T-helper 1 cell treated with Interleukin-12 subunit alpha and Interleukin-12 subunit beta and Interleukin-4 antibody, amounts not matched to agents 30 μg/mL and 1 μg/mL, for 36 hours (primary cell): ENCODE measurements at regions not wholly inside any gene's neighbourhood (a gene's known extent, or its start where the extent isn't known, plus 50 kb on each side); places are given as distances from the start of the nearest gene placed in this dataset.

ENCODE experiments used
- H3K27ac Mint-ChIP-seq: one replicate; pipeline ENCODE4 v1.8.0; 2021; ENCODE audit warnings: mild to moderate bottlenecking, mixed read lengths
- H3K27me3 Mint-ChIP-seq: one replicate; pipeline ENCODE4 v1.8.0; 2021; ENCODE audit warnings: low read depth, mixed read lengths
- H3K36me3 Mint-ChIP-seq: one replicate; pipeline ENCODE4 v1.8.0; 2021; ENCODE audit warnings: low read depth, mixed read lengths
- H3K4me1 Mint-ChIP-seq: one replicate; pipeline ENCODE4 v1.8.0; 2021; ENCODE audit warnings: low read depth, mixed read lengths
- H3K4me3 Mint-ChIP-seq: one replicate; pipeline ENCODE4 v1.8.0; 2021; ENCODE audit warnings: mild to moderate bottlenecking, moderate library complexity, mixed read lengths
- H3K9me3 Mint-ChIP-seq: one replicate; pipeline ENCODE4 v1.8.0; 2021; ENCODE audit warnings: mixed read lengths

- no peaks in the 10 kb centered on the region for H3K36me3 Mint-ChIP-seq
- H3K27me3 Mint-ChIP-seq: no peaks in the 10 kb centered on the region
- H3K9me3 Mint-ChIP-seq: peaks cover 4% of the 10 kb centered on the region
- H3K4me1 Mint-ChIP-seq: peaks cover 10% of the 10 kb centered on the region
- no peak overlapping the region for H3K4me3 Mint-ChIP-seq
- H3K27ac Mint-ChIP-seq: no peak overlapping the region
Measured at GRCh38 chr9:89956331-89956730, 351.5 kb downstream of the GADD45G start.

- Mint-ChIP-seq H3K4me1 (peaks cover 16% of the 10 kb centered on the region), H3K9me3 (peaks cover 4% of the 10 kb centered on the region)
Measured at GRCh38 chr9:89956907-89957306, 352.1 kb downstream of the GADD45G start.

GRCh38 chr9:89958086-89958485, 353.3 kb downstream of the GADD45G start:
- Mint-ChIP-seq H3K4me3 (no peak overlapping the region), H3K9me3 (peaks cover 2% of the 10 kb centered on the region), H3K27ac (no peak overlapping the region), H3K27me3 (no peaks in the 10 kb centered on the region), H3K36me3 (no peaks in the 10 kb centered on the region), H3K4me1 (peaks cover 16% of the 10 kb centered on the region)

More at GRCh38 chr9:89956907-89957306, 352.1 kb downstream of the GADD45G start:
- H3K36me3 Mint-ChIP-seq: no peaks in the 10 kb centered on the region
- no peak overlapping the region for H3K4me3 Mint-ChIP-seq
- no peaks in the 10 kb centered on the region for H3K27me3 Mint-ChIP-seq
- no peak overlapping the region for H3K27ac Mint-ChIP-seq

DNA sequence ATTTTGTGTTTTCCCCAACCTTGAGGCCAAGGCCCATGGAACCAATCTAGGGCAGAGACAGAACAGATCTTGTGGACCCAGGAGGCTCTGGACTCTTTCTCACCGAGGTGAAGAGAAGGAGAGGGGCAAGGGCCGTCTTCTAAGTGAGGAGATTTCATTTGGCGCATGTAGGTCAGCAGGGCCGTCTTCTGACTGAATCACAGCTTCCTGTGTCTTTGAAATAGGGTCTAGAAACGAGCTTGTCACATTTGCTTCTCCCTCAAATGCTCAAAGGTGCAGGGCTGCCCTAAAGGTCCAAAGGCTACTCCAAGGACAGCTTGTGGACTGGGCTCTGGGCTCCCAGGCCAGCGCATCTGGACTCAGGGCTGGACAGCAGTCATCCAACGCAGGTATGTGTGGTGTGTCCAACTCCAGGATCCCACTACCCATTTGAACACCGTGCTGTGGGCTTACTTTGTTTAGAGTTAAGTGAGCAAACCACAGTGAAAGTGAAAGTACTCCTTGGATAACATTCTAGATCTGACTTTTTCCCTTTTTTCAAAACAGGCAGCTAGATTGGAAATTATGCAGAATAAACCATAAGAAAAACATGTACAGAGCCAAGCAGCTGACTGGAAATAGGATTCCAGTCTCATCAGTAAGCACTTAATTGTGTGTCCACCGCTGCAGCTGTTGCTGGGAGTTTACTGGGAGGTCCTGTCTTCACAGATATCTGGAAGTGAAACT, 357.0 kb downstream of the GADD45G start:
- Mint-ChIP-seq H3K4me1 (peaks cover 16% of the 10 kb centered on the region), H3K4me3 (peak overlapping the region; percentile 1), H3K9me3 (no peaks in the 10 kb centered on the region), H3K27me3 (peaks cover 3% of the 10 kb centered on the region), H3K27ac (peak overlapping the region; percentile 15), H3K36me3 (no peaks in the 10 kb centered on the region)

GRCh38 chr9:89963280-89963679, 358.5 kb downstream of the GADD45G start:
- Mint-ChIP-seq H3K4me1 (peaks cover 16% of the 10 kb centered on the region), H3K4me3 (no peak overlapping the region), H3K36me3 (no peaks in the 10 kb centered on the region), H3K9me3 (no peaks in the 10 kb centered on the region), H3K27me3 (peaks cover 3% of the 10 kb centered on the region), H3K27ac (no peak overlapping the region)

GRCh38 chr9:89967527-89967926, 362.7 kb downstream of the GADD45G start:
- Mint-ChIP-seq H3K9me3 (no peaks in the 10 kb centered on the region), H3K27me3 (peaks cover 3% of the 10 kb centered on the region), H3K4me1 (peaks cover 20% of the 10 kb centered on the region), H3K36me3 (no peaks in the 10 kb centered on the region), H3K27ac (no peak overlapping the region), H3K4me3 (no peak overlapping the region)

- H3K27ac Mint-ChIP-seq: peak overlapping the region; percentile 24
- peaks cover 31% of the 10 kb centered on the region for H3K4me1 Mint-ChIP-seq
- no peaks in the 10 kb centered on the region for H3K36me3 Mint-ChIP-seq
- H3K9me3 Mint-ChIP-seq: no peaks in the 10 kb centered on the region
- H3K4me3 Mint-ChIP-seq: no peak overlapping the region
- H3K27me3 Mint-ChIP-seq: peaks cover 3% of the 10 kb centered on the region
Measured at GRCh38 chr9:89969156-89969675, 364.4 kb downstream of the GADD45G start.

GRCh38 chr9:89969881-89970639, 365.2 kb downstream of the GADD45G start:
- Mint-ChIP-seq H3K9me3 (no peaks in the 10 kb centered on the region), H3K4me1 (peaks cover 34% of the 10 kb centered on the region), H3K27ac (peak overlapping the region; percentile 3), H3K4me3 (no peak overlapping the region), H3K36me3 (peaks cover 1% of the 10 kb centered on the region), H3K27me3 (peaks cover 2% of the 10 kb centered on the region)

GRCh38 chr9:89970701-89971100, 365.9 kb downstream of the GADD45G start:
- H3K9me3 Mint-ChIP-seq: no peaks in the 10 kb centered on the region
- peaks cover 1% of the 10 kb centered on the region for H3K36me3 Mint-ChIP-seq
- H3K4me1 Mint-ChIP-seq: peaks cover 34% of the 10 kb centered on the region
- H3K4me3 Mint-ChIP-seq: no peak overlapping the region
- H3K27ac Mint-ChIP-seq: no peak overlapping the region
- no peaks in the 10 kb centered on the region for H3K27me3 Mint-ChIP-seq

DNA sequence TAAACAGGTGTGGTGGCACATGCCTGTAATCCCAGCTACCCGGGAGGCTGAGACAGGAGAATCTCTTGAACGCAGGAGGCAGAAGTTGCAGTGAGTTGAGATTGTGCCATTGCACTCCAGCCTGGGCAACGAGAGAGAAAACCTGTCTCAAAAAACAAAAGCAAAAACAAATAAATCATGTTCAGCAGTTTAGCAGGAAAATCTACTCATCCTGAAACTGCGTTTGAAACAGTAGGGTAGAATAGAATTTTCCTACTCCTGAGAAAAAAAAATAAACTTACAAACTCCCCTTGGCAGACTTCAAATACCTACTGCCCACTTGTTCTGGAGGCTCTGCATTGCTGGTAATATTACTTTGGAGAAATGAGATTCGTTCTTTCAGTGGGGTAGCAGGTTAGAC, 367.7 kb downstream of the GADD45G start:
- Mint-ChIP-seq H3K4me3 (no peak overlapping the region), H3K36me3 (peaks cover 1% of the 10 kb centered on the region), H3K9me3 (no peaks in the 10 kb centered on the region), H3K4me1 (peaks cover 34% of the 10 kb centered on the region), H3K27ac (no peak overlapping the region), H3K27me3 (no peaks in the 10 kb centered on the region)

GRCh38 chr9:89974582-89974981, 369.8 kb downstream of the GADD45G start:
- peaks cover 4% of the 10 kb centered on the region for H3K27me3 Mint-ChIP-seq
- no peaks in the 10 kb centered on the region for H3K9me3 Mint-ChIP-seq
- H3K4me1 Mint-ChIP-seq: peaks cover 26% of the 10 kb centered on the region
- no peak overlapping the region for H3K27ac Mint-ChIP-seq
- H3K36me3 Mint-ChIP-seq: peaks cover 1% of the 10 kb centered on the region
- H3K4me3 Mint-ChIP-seq: no peak overlapping the region

- Mint-ChIP-seq H3K4me1 (peaks cover 24% of the 10 kb centered on the region), H3K27ac (no peak overlapping the region), H3K36me3 (peaks cover 1% of the 10 kb centered on the region), H3K9me3 (no peaks in the 10 kb centered on the region), H3K4me3 (no peak overlapping the region), H3K27me3 (peaks cover 4% of the 10 kb centered on the region)
Measured at GRCh38 chr9:89975024-89975423, 370.2 kb downstream of the GADD45G start.

DNA sequence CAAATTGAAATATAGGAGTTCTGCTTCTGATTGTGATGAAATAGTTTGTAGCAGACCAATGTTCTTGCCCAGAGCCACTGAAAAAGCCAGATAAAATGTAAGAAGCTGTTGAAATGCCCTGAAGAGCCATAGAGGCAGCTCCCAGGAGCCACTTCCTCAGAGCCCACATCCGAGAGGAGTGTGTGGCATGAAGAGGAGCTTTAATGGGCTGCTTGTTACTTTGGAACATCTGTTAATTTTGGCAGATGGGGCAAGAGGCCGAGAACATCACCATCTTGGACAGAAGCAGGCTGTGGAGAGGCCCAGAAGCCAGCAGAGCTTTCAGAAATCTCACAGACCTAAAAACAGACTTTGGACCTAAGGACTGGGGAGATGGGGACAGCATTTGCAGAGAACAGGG, 370.8 kb downstream of the GADD45G start:
- peaks cover 24% of the 10 kb centered on the region for H3K4me1 Mint-ChIP-seq
- no peaks in the 10 kb centered on the region for H3K9me3 Mint-ChIP-seq
- peaks cover 8% of the 10 kb centered on the region for H3K27me3 Mint-ChIP-seq
- H3K27ac Mint-ChIP-seq: no peak overlapping the region
- no peak overlapping the region for H3K4me3 Mint-ChIP-seq
- H3K36me3 Mint-ChIP-seq: peaks cover 1% of the 10 kb centered on the region

DNA sequence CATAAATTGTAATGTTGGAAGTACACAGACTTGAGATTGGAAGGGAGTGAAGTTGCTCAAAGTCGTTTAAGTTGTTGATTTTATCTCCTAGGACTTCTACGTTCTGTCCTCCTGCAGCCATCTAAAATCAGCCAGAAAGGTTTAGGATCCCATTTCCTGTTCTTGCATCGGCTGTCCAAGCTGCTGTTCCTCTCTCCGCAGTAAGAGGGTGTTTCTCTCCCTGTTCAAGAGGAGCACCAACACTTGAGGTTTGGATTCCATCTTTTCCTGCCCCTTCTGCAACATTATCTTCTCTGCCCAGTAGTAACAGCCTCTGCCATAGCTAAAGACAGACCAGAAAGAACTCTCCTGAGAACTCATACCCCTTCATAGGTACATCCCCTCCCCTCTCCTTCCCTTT, 373.4 kb downstream of the GADD45G start:
- Mint-ChIP-seq H3K4me3 (no peak overlapping the region), H3K4me1 (peaks cover 20% of the 10 kb centered on the region), H3K27ac (no peak overlapping the region), H3K36me3 (peaks cover 3% of the 10 kb centered on the region), H3K27me3 (peaks cover 13% of the 10 kb centered on the region), H3K9me3 (peaks cover 5% of the 10 kb centered on the region)

- Mint-ChIP-seq H3K4me3 (no peak overlapping the region), H3K27ac (no peak overlapping the region), H3K36me3 (peaks cover 7% of the 10 kb centered on the region), H3K27me3 (peaks cover 13% of the 10 kb centered on the region), H3K4me1 (peaks cover 32% of the 10 kb centered on the region), H3K9me3 (peaks cover 10% of the 10 kb centered on the region)
Measured at GRCh38 chr9:89980600-89980999, 375.8 kb downstream of the GADD45G start.
